ENCODE measurements at regions not wholly inside any gene's neighbourhood (a gene's known extent, or its start where the extent isn't known, plus 50 kb on each side); places are given as distances from the start of the nearest gene placed in this dataset.

- H4K20me1 ChIP-seq (ENCODE audit: insufficient read depth), result no peaks in the 10 kb centered on the region
- H3K27ac ChIP-seq, result no peak overlapping the region
- H3K4me3 ChIP-seq (IDR thresholded peaks at IDR 0.05; ENCODE audit: insufficient read depth, low read depth, low read length), result no peak overlapping the region
- H3K9ac ChIP-seq, result no peak overlapping the region
- no peak overlapping the region for H3K4me2 ChIP-seq
- H2AFZ ChIP-seq (ENCODE audit: low read depth), result no peak overlapping the region
- H3K79me2 ChIP-seq (ENCODE audit: insufficient read depth, low read depth), result no peaks in the 10 kb centered on the region
- TF ChIP-seq, protein P1, sequence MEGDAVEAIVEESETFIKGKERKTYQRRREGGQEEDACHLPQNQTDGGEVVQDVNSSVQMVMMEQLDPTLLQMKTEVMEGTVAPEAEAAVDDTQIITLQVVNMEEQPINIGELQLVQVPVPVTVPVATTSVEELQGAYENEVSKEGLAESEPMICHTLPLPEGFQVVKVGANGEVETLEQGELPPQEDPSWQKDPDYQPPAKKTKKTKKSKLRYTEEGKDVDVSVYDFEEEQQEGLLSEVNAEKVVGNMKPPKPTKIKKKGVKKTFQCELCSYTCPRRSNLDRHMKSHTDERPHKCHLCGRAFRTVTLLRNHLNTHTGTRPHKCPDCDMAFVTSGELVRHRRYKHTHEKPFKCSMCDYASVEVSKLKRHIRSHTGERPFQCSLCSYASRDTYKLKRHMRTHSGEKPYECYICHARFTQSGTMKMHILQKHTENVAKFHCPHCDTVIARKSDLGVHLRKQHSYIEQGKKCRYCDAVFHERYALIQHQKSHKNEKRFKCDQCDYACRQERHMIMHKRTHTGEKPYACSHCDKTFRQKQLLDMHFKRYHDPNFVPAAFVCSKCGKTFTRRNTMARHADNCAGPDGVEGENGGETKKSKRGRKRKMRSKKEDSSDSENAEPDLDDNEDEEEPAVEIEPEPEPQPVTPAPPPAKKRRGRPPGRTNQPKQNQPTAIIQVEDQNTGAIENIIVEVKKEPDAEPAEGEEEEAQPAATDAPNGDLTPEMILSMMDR (conservative IDR thresholded peaks at IDR 0.05; ENCODE audit: low read depth, low read length), result no peak
- H3K27me3 ChIP-seq (ENCODE audit: insufficient read depth, low read depth), result no peaks in the 10 kb centered on the region
- no peaks in the 10 kb centered on the region for H3K4me1 ChIP-seq (ENCODE audit: low read depth, poor library complexity, severe bottlenecking)
- no peaks in the 10 kb centered on the region for H3K36me3 ChIP-seq (ENCODE audit: insufficient read depth)
Measured at GRCh38 chr18:5052491-5052890, 144.6 kb downstream of the AKAIN1 start.

DNA sequence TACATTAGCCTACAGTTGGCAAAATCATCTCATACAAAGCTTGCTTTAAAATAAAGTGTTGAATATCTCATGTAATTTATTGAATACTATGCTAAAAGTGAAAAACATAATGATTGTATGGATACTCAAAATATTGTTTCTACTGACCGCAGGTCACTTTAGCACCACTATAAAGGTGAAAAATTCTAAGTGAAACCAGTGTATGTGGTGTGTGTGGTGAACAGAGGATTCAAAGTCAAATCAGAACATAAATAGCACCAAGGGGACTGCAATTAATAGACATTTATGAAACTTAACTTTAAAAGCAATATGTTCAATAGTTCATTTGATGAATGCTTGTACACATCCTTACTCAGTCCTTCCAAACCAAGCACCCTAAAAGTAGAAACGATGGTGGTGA, 145.8 kb downstream of the AKAIN1 start:
- H3K4me1 ChIP-seq (ENCODE audit: low read depth, poor library complexity, severe bottlenecking), result no peaks in the 10 kb centered on the region
- H3K36me3 ChIP-seq (ENCODE audit: insufficient read depth), result no peaks in the 10 kb centered on the region
- H3K9ac ChIP-seq, result no peak overlapping the region
- H3K4me2 ChIP-seq, result no peak overlapping the region
- TF ChIP-seq, protein P1 (conservative IDR thresholded peaks at IDR 0.05; ENCODE audit: low read depth, low read length), result no peak
- no peak overlapping the region for H3K4me3 ChIP-seq (IDR thresholded peaks at IDR 0.05; ENCODE audit: insufficient read depth, low read depth, low read length)
- no peak overlapping the region for H3K27ac ChIP-seq
- no peaks in the 10 kb centered on the region for H3K79me2 ChIP-seq (ENCODE audit: insufficient read depth, low read depth)
- no peak overlapping the region for H2AFZ ChIP-seq (ENCODE audit: low read depth)
- H4K20me1 ChIP-seq (ENCODE audit: insufficient read depth), result no peaks in the 10 kb centered on the region
- H3K27me3 ChIP-seq (ENCODE audit: insufficient read depth, low read depth), result no peaks in the 10 kb centered on the region

DNA sequence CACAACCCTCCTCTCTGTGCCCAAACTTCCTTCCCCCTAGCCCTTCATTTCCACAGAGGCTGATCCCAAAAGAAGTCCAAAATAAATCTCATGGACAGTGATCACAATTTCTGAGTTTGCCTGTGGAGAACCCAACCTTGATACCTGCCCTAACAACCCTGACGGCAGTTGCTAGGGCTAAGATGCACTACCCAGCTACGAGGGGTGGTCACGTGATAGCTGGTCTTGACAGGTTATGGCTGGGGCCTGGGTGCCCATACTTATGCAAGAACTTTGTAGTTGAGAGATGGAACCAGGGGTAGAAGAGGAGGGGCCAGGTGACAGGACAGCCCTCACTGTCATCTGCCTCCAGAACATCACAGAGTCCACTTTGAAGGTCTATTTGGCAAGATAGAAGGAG, 147.9 kb downstream of the AKAIN1 start:
- Histone ChIP-seq H3K4me1 (ENCODE audit: low read depth, poor library complexity, severe bottlenecking) (no peaks in the 10 kb centered on the region), H3K27ac (no peak overlapping the region), H3K27me3 (ENCODE audit: insufficient read depth, low read depth) (no peaks in the 10 kb centered on the region), H3K4me2 (no peak overlapping the region), H2AFZ (ENCODE audit: low read depth) (no peak overlapping the region), H3K4me3 (IDR thresholded peaks at IDR 0.05; ENCODE audit: insufficient read depth, low read depth, low read length) (no peak overlapping the region), H3K36me3 (ENCODE audit: insufficient read depth) (no peaks in the 10 kb centered on the region), H3K9ac (no peak overlapping the region), H3K79me2 (ENCODE audit: insufficient read depth, low read depth) (no peaks in the 10 kb centered on the region), H4K20me1 (ENCODE audit: insufficient read depth) (no peaks in the 10 kb centered on the region)
- TF ChIP-seq, protein P1 (conservative IDR thresholded peaks at IDR 0.05; ENCODE audit: low read depth, low read length), result no peak

DNA sequence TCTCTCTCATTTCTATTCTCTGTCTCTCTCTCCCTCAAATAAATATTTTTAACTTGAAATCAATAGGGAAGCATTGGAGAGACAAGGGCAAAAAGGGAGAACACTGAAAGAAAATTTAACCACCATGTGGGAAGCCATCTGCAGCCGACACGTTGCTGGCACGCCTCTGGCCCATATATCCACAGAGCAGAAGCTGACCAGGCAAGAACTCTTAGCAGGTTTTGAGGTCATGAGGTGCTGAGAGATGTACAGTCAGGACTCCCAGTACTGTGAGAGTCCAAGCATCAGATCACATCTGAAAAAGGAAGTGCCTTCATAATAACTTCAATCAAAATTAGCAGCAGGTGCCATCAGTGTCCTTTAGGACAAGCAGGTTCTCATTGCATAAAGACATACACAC, 156.6 kb downstream of the AKAIN1 start:
- H4K20me1 ChIP-seq (ENCODE audit: insufficient read depth), result no peaks in the 10 kb centered on the region
- H3K4me3 ChIP-seq (IDR thresholded peaks at IDR 0.05; ENCODE audit: insufficient read depth, low read depth, low read length), result no peak overlapping the region
- H3K9ac ChIP-seq, result no peak overlapping the region
- H2AFZ ChIP-seq (ENCODE audit: low read depth), result no peak overlapping the region
- H3K36me3 ChIP-seq (ENCODE audit: insufficient read depth), result no peaks in the 10 kb centered on the region
- H3K27ac ChIP-seq, result no peak overlapping the region
- H3K27me3 ChIP-seq (ENCODE audit: insufficient read depth, low read depth), result no peaks in the 10 kb centered on the region
- no peak overlapping the region for H3K4me2 ChIP-seq
- no peaks in the 10 kb centered on the region for H3K79me2 ChIP-seq (ENCODE audit: insufficient read depth, low read depth)
- no peaks in the 10 kb centered on the region for H3K4me1 ChIP-seq (ENCODE audit: low read depth, poor library complexity, severe bottlenecking)
- TF ChIP-seq, protein P1 (conservative IDR thresholded peaks at IDR 0.05; ENCODE audit: low read depth, low read length), result no peak

Measured in KMS-11 (cell line).